GM12891 (cell line): ENCODE measurements at regions not wholly inside any gene's neighbourhood (a gene's known extent, or its start where the extent isn't known, plus 50 kb on each side); places are given as distances from the start of the nearest gene placed in this dataset.

Experiments
- POLR2A ChIP-seq: IDR thresholded peaks from 2 replicates; pipeline ENCODE4 v1.6.1; 2011; ENCODE audit warnings: low read depth, low read length, control low read depth
- POLR2AphosphoS5 ChIP-seq: IDR thresholded peaks from 2 replicates; pipeline ENCODE4 v1.6.1; 2011; ENCODE audit warnings: low read depth, low read length, control low read depth
- TAF1 ChIP-seq: IDR thresholded peaks from 2 replicates; pipeline ENCODE4 v1.6.1; 2011; ENCODE audit warnings: low read depth, low read length, control low read depth

GRCh38 chr5:96572864-96573512 is 89.2 kb upstream of the CAST start:
- no peak for TF ChIP-seq POLR2A
- no peak for TF ChIP-seq POLR2AphosphoS5
- no peak for TF ChIP-seq TAF1
